DOHH2 (cell line): ENCODE measurements at regions not wholly inside any gene's neighbourhood (a gene's known extent, or its start where the extent isn't known, plus 50 kb on each side); places are given as distances from the start of the nearest gene placed in this dataset.

Source experiments
- CTCF ChIP-seq: fragments of 200-600 bp; sonication (generic); IDR thresholded peaks from one replicate; pipeline ENCODE4 v1.5.1; 2014; ENCODE audit warnings: antibody characterized with exemption, mild to moderate bottlenecking, low read depth, low read length; ENCODE audit not compliant: poor library complexity, severe bottlenecking
- EZH2phosphoT487 ChIP-seq: fragments of 200-600 bp; sonication (generic); IDR thresholded peaks from 2 replicates; pipeline ENCODE4 v1.6.1; 2017; ENCODE audit warnings: borderline replicate concordance, mild to moderate bottlenecking, antibody characterized with exemption, low read length, moderate library complexity, mixed read lengths

GRCh38 chr10:117926491-117926890 lies 120.2 kb downstream of the RAB11FIP2 start:
- no peak for TF ChIP-seq EZH2phosphoT487
- no peak for TF ChIP-seq CTCF
